GM06990 (cell line): ENCODE measurements at regions not wholly inside any gene's neighbourhood (a gene's known extent, or its start where the extent isn't known, plus 50 kb on each side); places are given as distances from the start of the nearest gene placed in this dataset.

Source experiments
- DNase-seq: peaks from one replicate; pipeline ENCODE4 v3.0.0-alpha.2; 2011; ENCODE audit not compliant: insufficient read length; ENCODE audit errors: extremely low read depth
- H3K27me3 ChIP-seq: replicated peaks from 2 replicates; pipeline ENCODE4 v1.6.0; 2011; ENCODE audit warnings: low read length; ENCODE audit not compliant: control insufficient read depth, insufficient read depth
- H3K36me3 ChIP-seq: 2 replicates; pipeline ENCODE4 v1.5.1; 2011; ENCODE audit warnings: low read length; ENCODE audit not compliant: control insufficient read depth, insufficient read depth
- H3K4me3 ChIP-seq: replicated peaks from 2 replicates; pipeline ENCODE4 v1.5.1; 2011; ENCODE audit warnings: low read depth, mild to moderate bottlenecking, control low read depth, low read length
- CTCF ChIP-seq: IDR thresholded peaks from 2 replicates; pipeline ENCODE4 v1.5.1; 2011; ENCODE audit warnings: low read length, control low read depth, mild to moderate bottlenecking, inconsistent platforms; ENCODE audit not compliant: insufficient read depth, poor library complexity, severe bottlenecking

- H3K27me3 ChIP-seq, result no peaks in the 10 kb centered on the region
- no peak for TF ChIP-seq CTCF
Observed at GRCh38 chr1:191577213-191577612, 581.0 kb upstream of the RGS18 start.

GRCh38 chr1:191578281-191578680, 580.0 kb upstream of the RGS18 start:
- H3K36me3 ChIP-seq, result no peaks in the 10 kb centered on the region
- H3K4me3 ChIP-seq, result no peak overlapping the region
- TF ChIP-seq CTCF, result no peak

More at GRCh38 chr1:191577213-191577612, 581.0 kb upstream of the RGS18 start:
- no peaks in the 10 kb centered on the region for H3K36me3 ChIP-seq
- DNase-seq, result no peak
- no peak overlapping the region for H3K4me3 ChIP-seq

GRCh38 chr1:191579019-191579418, 579.2 kb upstream of the RGS18 start:
- no peak for DNase-seq
- H3K4me3 ChIP-seq, result no peak overlapping the region
- no peaks in the 10 kb centered on the region for H3K36me3 ChIP-seq
- no peaks in the 10 kb centered on the region for H3K27me3 ChIP-seq
- no peak for TF ChIP-seq CTCF

More at GRCh38 chr1:191578281-191578680, 580.0 kb upstream of the RGS18 start:
- no peak for DNase-seq
- H3K27me3 ChIP-seq, result no peaks in the 10 kb centered on the region

- no peaks in the 10 kb centered on the region for H3K36me3 ChIP-seq
- no peaks in the 10 kb centered on the region for H3K27me3 ChIP-seq
- DNase-seq, result no peak
- no peak for TF ChIP-seq CTCF
- H3K4me3 ChIP-seq, result no peak overlapping the region
Observed at GRCh38 chr1:191582169-191582568, 576.1 kb upstream of the RGS18 start.

GRCh38 chr1:191585095-191585494, 573.2 kb upstream of the RGS18 start:
- DNase-seq, result no peak
- Histone ChIP-seq H3K36me3 (no peaks in the 10 kb centered on the region), H3K4me3 (no peak overlapping the region), H3K27me3 (no peaks in the 10 kb centered on the region)
- TF ChIP-seq CTCF, result no peak

- DNase-seq, result no peak
- H3K36me3 ChIP-seq, result no peaks in the 10 kb centered on the region
- H3K27me3 ChIP-seq, result no peaks in the 10 kb centered on the region
- TF ChIP-seq CTCF, result no peak
- H3K4me3 ChIP-seq, result no peak overlapping the region
Observed at GRCh38 chr1:191588905-191589304, 569.4 kb upstream of the RGS18 start.
